HG02852 (cell line): ENCODE measurements at regions not wholly inside any gene's neighbourhood (a gene's known extent, or its start where the extent isn't known, plus 50 kb on each side); places are given as distances from the start of the nearest gene placed in this dataset.

Experiments used
- ATAC-seq: cut with Tn5 transposase; IDR thresholded peaks from one replicate; pipeline ENCODE4 v1.9.1; 2021; ENCODE audit warnings: mild to moderate bottlenecking, moderate library complexity; ENCODE audit not compliant: unreplicated experiment

DNA sequence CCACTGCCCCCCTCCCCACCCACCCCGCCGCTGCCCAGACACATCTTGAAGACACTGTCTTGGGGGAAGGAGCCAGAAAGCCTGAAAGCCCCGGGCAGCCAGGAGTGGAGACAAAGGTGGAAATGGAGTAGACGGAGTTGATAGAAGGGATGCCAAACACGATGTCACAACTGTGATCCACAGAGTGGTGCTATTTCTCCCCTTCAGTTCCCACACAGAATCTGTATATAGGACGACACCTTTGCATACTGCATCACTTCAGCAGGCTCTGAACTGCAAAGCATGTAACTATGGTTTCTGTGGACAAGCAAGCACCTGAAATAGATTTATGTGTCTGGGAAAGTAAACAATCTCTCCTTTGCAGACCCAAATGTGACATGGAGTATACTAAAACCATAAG lies 56.4 kb upstream of the F13A1 start:
- no peak for ATAC-seq

DNA sequence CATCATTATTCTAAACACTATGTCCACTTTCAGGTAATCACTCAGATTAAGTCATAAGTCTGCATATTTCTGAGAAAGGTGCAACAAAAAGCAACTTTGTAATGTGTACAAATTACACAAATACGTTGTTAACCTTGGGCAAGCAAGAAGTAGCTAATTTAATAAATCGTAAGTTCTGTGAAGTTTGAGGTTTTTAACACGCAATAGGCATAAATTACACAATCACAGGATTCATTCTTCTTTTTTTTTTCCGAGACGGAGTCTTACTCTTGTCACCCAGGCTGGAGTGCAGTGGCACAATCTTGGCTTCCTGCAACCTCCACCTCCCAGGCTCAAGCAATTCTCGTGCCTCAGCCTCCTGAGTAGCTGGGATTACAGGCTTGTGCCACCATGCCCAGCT lies 57.2 kb upstream of the F13A1 start:
- ATAC-seq: no peak

DNA sequence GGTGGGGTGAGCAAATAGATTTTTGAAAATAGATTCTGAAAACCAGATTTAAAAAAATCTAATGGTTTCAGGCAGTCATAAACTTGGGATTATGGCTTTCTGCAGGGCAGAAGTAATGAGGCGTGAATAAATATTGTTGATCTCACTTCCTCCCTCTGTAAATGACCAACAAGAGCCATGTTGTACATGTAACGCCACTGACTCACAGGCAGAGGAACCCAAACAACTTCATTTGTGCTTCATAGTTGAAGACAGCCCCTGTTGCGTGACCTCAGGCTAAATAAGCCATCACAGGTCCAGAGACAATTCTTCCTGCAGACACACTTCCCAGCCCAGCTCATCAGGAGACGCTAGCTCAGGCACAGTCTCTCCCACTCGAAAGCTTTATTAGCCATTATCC lies 59.1 kb upstream of the F13A1 start:
- no peak for ATAC-seq

DNA sequence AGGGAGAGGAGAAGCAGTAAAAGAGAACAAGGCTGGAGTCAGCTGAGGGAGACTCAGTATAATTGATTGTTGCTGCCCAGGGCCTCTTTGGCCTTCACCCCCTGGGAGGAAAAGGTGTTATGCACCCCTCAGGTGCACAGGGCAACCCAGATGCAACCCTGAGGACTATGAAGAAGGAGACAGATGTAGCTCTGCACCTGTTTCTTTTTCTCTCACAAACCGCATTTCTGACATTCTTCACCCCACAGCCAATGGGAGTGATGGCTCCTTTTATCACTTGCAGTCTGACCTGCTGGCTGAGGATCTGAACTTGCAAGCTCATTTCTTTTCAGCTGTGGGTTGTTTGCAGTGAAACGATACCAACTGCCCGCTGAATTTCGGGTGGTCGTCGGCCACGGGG lies 64.1 kb upstream of the F13A1 start:
- ATAC-seq: no peak

DNA sequence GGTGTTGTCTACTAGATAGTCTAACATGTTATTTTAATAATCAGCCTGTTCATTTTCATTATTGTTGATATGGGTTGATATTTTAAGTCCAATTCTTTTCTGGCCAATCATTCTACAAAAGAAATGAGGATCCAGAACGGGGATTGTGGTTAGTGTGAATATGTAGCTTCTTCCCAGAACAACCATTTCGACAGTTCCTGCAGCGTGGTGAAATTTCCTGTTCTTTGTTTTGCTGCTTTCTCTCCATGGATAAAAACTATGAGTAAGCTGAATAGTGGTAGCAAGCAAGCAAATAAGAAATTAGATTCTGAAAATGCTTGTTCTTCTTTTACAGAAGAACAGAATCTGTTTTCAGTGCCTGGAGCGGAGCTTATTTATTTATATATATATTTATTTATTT lies 65.5 kb upstream of the F13A1 start:
- ATAC-seq: no peak

DNA sequence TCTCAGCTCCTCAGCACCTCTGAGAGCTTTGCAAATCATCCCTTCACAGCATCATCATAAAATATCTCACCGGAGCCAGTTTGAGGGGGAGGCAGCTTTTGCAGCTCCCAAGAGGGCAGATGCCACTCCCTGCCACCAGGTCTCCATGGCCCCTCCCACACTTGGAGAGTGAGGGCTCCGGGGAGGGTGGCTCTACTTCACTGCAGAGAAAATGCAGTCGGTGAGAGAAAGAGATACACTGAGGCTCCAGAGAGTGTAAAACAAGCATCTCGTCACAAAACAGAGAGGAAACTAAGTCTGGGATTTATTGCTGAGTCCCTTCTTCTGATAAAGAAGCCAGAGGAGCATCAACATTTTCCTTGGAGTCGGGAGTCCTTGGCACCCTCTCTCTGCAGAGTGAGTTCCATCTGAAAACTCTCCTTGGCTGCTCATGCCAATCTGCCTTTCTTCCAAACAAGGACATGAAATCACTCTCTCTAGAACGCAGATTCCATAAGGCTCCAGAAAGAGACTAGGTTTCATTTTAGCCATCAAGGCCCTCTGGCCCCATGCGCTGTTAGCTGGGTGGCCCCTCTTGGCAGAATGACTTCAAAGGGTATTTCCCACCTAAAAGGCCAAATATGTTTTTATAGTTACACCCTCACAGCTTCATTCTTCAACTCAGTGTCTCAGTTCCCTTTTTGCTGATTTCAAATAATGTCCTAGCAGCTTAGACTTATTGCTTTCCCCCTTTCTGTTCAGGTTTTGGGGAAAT lies 70.6 kb upstream of the F13A1 start:
- ATAC-seq: peak; percentile 57

DNA sequence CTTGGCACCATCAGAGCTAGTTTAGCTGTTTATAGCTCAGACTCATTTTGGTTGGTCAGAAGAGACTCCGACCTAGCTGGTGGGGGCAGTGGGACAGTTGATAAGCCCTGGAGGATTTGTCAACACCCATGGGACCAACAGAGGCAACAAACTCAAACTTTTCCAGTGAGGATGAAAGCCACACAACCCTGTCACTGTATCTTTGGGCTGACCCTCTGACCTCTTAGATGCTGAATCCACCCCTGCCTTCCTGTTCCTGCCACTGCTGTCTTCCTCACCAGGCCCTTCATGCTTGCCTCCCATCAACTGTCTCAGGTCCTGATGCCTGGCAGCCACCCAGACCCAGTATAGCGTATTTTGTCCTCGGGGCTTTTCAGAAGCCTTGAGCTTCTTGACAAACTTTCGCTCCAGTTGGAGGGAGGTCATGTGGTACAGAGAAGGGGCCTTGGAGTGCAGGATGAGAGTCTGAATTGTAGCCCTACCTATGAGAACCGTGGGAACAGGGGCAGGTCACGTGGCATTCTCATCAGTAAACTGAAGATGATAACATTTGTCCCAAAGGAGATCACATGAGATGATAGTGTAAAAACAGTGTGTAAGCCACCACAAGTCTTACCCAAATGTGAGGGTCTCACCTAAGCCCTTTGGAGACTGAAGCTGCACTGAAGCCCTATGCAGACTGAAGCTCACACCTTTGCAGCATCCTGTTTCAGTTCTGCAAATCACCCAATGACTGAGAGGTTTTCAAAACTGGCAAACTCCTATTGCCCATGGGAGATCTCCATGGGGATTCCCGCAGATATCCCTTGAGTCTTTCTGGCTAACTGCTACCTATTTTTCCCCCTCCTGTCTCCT lies 72.0 kb upstream of the F13A1 start:
- peak; percentile 72 for ATAC-seq

DNA sequence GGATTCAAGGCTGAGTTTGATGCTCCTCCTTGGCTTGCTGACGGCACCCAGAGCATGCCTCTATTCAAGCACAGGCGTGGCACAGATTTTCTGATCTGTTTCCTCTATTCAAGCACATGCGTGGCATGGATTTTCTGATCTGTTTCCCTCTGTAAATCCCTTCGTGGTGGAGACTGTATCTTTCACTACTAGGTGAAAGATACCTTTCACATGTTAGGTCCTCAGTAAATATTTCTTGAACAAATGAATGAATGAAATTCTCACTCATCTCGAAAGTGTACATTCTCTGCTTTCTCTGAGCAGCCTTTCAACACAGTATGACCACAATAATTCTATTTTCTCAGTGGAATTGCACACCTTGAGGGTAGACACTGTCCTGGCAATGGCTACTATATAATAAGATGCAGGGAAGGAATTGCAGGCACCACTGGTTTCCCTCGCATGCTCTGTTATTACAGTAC lies 72.6 kb upstream of the F13A1 start:
- ATAC-seq: peak; percentile 29

DNA sequence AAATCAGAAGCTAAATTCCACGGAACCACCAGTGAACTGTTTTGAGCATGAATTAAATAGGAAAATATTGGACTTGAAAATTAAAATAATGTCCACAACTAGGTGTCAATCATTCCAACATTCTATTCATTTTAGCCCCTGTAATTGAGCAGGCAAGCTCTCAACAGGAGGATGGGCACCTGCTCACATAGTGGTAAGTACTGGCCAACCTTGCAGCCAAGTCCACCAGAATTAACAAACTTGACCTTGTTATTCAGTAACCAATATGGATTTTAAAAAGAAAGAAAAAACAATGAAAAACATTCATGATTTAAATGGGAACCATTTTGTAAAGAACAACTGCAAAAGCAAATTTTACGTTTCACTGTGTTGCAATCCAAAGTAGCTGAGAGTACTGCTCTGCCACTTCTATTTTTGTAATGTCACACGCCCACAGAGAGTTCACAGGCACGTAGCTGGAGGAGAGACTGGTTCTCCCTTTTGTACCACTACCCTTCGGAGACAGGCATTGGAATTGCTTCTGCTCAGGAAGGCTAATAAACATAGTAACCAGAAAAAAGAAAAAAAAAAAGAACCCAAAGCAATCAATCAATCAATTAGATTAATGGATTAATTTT lies 75.2 kb upstream of the F13A1 start:
- no peak for ATAC-seq

DNA sequence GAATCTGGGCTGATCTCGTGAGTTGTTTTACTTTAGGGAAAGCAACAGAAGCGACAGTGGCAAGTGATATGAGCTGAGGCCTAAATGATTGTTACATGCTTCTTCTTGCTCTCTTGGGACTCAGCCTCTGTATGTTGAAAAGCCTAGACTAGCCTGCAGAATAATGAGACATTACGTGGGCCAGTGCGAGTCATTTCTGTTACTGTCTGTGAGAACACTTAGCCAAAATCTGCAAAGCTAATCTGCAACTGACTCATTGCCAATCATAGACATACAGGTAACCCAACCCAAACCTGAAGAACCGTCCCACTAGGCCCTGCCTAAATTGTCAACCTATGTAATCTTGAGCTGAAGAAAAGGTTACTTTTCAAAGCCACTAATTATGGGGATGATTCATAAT lies 77.4 kb upstream of the F13A1 start:
- no peak for ATAC-seq

DNA sequence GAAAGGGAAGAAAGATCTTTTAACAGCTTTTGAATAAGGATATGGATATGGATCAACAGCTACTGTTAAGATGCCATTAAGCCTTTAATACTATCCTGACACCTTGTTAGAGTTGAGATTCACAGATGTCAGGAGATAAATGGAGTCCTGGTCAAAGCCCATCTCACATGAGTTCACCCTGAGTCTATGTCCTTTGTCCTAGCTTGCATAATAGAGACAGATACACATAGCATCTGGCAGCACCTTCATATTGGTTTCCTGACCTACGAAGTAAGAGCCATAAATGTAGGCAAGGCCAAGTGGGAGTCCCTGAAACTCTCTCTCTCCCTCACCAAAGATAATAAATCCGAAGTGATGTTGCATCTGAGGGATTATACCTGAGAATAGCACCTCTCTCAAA lies 79.1 kb upstream of the F13A1 start:
- ATAC-seq: no peak

DNA sequence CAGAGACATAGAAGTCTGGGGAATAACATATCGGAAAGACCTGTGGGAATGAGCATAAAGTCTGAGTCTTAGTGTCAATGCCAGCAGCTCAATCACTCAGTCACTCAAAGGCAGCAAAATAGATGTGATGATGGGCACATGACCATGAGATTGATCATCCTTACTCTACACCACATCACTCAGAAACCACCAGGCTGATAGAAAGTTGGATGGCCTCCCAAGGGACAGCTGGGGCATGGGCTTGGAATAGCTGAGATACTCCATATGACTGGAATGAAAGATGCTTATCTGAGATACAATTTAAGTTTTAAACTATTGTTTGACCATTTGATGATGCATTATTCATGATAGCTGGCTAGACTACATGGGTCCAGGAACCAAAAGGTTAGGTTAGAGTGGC lies 80.9 kb upstream of the F13A1 start:
- ATAC-seq: no peak

DNA sequence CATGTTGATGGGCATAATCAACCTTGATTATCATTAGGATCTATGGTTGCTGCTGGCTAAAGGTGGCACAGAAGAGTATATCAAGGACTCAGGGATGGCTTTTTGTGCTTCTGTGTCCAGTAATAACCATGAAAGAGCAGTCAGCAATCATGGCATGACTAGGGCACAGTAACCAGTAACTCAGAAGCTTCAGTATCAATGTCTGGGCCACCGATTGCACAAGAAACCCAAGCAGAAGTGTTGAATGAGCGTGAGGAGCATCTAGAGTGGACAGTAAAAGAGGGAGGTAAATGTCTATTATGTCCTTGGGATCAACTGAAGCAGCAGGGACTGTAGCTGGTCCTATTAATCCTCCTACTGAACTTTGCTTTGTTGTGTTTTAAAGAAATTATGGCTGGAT lies 81.5 kb upstream of the F13A1 start:
- ATAC-seq: no peak

DNA sequence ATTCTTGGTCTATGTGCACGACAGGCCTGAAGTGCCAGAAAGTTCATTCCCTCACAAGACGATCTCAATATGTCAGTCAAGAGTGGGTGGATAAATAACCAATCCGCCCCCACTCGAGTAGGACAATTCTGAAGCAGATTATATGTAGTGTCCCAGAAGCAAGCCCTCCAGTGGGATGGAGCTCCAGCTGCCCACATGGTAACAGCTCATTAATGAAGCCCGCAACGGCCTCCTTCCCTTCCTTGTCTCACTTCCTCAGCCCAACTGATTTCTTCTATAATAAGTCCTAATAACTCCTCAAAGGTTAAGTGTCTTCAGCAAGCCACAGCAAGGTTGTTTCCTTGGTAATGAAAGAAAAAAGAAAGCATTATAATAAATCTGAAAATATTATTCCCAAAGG lies 82.1 kb upstream of the F13A1 start:
- ATAC-seq: no peak

DNA sequence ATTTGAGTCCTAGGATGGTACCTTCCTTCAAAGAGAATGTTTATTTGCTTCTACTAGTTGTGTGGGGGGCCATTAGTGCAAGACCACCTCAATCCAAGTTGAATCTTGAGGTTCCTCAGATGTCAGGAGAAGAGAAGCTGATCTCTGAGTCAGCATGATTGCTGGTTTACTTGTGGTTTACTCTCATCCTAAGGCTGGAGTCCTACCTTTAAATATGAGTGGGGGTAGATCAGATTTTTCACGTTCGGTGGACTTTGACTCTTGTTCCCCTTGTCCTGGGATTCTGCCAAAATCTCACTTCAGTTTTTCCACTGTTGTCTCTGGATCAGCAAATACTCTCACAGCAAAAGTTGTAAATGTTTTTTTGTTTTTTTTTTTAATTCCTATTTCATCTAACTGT lies 84.6 kb upstream of the F13A1 start:
- no peak for ATAC-seq

DNA sequence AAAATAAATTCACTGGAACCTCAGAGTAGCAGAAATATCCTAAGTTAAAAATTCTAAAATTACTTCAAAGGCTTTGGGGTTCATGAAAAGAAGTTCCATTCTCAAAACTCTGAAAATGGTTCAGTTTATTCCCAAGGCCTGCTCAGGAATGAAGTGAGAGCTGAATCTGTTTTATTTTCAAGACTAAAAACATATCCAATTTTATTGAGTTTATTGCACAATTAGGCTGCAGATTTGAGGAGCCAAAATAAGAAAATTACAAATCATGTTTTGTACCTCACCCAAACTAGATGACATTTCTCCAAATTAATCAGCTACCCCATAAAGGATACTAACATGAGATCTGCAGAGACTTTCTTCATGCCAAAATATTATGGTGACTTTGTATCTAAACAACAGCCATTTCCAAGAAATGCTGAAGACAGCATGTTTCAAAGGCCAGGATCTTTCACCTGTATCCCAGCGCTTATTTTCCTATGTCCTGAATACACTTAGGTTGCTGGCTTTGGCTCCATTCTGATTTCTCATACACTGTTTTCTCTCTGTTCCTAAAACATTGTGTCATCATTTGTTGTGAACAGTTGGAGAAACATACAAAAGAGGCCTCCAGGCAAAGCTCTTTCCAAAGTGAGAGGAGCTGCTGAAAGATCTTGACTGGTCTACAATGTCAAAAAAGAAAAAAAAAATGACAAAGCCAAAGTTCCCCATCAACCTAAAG lies 85.7 kb upstream of the F13A1 start:
- no peak for ATAC-seq

DNA sequence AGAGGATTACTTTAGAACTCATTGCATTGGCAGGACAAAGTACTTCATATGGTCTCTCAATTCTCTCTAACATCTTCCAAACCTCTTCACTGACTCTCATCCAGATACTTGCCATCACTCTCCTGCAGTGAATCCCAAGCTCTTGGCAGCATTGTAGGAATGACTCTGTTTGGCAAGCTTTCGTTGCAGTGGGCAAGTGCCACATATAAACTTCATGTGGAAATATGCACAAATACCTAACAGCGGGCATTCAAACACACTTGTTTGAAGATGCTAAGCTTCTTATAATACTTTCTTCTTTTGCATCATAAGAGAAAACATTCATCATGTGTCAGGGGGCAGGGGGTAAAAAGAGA lies 86.2 kb upstream of the F13A1 start:
- no peak for ATAC-seq

DNA sequence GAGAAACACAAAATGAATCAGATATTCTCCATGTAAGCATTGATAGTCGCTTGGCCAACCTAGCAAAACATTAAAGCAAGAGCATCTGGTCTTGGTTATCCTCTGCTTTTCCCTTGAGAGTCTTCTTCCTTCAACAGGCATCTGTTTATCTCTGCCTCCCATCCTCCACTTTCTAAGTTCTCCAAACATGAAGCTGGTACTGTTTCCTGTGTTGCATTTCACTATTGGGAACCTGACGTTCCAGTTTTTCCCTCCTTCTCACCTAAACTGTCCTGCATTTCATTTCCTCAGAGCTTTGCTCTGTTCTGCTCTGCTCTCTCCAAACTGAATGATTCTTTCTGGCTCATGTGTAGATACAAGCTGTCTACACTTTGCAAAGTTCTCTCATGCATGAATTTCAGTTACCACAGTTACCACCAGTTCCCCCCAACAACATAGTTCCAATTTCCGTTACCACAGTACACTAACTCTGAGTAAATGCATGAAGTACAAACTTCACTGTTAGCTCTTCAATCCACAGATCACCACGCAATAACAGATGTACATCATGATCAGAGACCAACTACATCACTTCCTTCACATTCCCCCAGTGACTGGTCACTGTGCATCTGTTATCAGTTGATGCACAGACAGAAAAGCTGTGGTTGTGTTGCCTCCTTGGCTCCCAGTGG lies 86.7 kb upstream of the F13A1 start:
- peak; percentile 98 for ATAC-seq

DNA sequence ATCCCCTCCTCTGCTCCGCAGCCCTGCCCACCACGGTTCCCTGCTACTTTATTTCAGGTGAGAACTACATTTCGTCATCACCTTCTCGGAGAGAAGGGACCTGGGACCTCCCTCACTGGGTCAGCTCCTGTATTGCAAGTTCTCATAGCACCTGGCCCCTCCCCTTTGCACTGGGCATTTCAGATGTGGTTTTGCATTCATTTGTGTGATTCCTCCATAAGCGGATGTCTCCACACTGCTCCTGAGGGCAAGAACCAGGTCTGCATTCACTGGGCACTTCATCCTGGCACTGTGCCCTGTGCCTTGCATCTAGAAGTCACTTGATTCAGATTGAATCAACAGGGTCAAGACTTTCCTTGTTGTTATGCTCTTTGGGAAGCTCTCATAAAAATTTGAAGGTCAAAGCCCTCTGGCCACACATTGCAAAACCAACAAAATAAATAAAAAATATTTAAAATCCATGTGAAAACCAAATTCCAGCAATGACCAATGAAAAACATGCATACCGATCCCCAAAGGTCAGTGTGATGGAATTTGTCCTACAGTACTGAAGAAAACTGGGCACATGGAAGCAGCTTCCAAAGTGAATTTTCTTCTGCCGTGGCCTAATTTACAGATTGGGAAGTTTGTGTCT lies 89.1 kb upstream of the F13A1 start:
- ATAC-seq: no peak

DNA sequence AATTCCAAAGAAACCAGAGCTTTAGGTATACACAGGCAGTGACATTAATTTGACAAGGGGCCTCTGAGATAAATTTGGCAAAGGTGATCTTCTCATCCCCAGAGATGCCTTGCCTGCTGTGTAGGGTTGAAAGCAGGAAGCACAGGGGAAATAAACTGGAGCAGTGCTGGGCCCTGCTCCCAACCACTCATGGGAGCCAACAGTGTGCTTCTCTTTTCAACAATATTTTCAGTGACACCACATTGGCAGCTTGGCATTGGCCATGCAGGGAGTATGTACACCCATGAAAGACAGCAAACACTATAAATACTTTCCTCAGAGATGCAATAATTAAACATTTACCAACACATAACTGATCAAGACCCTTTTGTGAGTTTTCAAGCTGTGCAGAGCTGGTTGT lies 90.7 kb upstream of the F13A1 start:
- ATAC-seq: no peak
